ENCODE measurements at regions not wholly inside any gene's neighbourhood (a gene's known extent, or its start where the extent isn't known, plus 50 kb on each side); places are given as distances from the start of the nearest gene placed in this dataset.

DNA sequence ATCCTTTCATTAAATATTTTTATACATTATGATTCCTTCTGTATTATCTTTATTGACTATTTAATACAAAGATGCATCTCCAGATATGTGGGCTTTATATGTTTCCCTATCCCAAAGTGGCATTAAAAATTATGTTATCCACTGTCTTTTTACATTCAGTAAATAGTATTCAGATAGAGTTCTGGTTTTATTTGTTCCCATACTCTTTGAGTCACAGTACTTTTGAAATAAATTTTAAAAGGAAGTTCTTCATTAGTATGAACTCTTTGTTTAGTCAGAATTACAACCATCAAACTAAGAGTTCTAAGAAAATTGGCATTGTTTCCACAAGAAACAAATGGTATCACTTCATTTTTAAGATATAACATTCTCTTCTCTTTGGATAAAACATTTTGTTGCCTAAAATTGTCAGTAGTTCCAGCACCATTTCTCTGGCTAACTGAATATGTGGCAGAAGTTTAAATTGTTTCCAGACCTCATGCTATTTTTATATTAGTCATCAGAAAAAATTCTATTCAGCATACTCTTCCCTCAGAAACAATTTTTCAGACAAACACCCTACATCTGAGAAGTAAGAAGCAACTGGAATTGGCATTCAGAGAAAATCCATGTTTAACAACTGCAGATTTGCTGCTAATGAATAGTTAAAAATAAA is 88.5 kb upstream of the COL5A2 start:
- no peak for DNase-seq (ENCODE audit: low read depth)

DNA sequence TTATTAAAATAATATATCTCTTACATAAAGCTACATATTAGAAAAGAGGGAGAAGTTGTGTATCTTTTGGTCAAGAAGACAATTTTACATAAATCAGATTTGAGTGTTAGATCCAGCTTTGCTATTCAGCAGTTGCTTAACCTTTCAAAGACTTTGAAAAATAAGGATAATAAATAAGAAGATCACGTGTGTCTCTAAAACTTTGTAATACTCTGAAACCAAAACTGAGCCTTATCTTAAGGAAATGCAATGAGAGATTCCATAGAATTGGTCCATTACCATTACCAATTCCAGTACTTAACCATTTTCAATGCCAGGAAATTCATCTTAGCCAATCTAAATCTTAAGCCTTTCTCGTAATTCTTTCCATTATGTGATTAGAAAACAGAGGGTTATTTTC is 89.2 kb upstream of the COL5A2 start:
- no peak for DNase-seq (ENCODE audit: low read depth)

DNA sequence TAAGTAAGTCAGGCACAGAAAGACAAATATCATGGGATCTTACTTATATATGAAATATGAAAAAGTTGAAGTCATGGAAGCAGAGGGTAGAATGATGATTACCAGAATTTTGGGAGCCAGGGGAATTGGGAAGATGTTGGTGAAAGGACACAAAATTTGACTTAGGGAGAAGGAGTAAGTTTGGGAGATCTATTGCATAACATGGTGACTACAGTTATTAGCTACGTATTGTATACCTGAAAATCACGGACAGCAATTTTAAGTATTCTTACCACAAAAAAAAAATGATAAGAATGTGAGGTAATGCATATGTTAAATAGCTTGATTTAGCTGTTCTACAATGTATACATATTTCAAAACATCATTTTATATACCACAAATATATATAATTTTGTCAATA is 94.2 kb upstream of the COL5A2 start:
- no peak for DNase-seq (ENCODE audit: low read depth)

DNA sequence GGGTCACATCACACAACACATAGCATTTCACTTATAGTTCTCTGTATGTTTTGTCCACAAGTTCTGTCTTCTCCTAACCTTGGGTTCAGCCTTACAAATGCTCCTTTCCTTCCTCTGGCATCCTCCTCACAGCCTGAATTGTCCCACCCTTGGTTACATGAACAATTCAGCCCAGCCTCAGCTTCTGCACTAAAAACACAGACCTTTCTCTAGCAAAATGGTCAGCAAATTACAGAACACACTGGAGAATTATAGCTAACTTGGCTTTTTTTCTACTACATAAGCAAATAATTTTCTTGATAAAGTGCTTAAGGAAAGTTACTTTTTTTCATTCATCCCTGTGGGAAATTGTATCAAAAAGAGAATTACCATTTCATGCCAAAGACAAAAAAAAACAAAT is 94.8 kb upstream of the COL5A2 start:
- no peak for DNase-seq (ENCODE audit: low read depth)

DNA sequence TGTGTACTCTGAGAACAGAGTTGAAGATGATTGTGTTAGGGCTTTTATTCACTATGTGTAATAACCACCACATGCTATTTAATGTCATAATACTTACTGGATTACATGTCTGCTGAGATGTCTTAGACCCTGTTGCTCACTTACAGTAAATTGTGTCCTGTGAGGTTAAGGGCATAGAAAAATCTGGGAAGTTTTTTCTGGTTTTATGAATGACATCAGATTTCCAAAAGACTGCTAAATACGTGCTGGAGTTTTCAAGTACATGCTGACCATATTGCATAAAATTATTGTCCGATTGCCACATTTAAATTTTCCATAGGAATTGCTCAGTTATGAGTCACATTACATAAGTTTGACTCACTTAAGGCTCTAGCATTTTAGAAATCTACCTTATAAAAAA is 96.7 kb upstream of the COL5A2 start:
- DNase-seq (ENCODE audit: low read depth), result peak; percentile 88

DNA sequence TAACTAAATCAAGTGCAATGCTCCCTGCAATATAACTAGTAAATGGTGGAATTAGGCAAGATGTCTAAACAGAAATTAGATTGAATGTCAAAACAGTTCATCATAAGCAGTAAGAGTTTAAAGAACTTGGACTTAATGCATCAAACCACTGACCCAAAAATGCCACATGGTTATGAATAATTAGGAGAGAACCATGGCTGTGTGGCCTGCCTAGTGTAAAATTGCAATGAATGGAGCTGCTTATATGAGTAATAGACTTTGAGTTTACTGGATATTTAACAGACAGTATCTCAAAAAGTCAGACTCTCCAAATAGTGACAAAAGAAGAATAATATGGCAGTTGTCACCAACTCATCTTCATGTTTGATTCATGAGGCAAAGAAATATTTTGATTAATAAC is 101.6 kb upstream of the COL5A2 start:
- no peak for DNase-seq (ENCODE audit: low read depth)

DNA sequence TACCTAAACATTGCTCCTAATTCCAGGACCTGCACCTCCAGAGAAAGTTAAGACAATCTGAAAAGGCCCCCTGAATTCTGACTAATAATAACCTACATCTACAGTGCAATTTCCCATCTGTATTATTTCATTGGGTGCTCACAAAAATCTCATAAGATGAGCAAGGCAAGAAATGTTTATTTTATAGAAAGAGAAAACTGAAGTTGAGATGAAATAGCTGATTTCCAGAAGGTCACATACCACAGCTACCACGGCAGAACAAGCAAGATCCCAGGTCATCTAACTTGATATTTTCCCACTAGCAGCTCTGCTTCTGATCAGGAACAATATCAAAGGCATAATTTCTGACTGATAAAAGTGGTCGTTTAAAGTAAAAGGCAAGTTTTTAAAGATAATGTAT is 105.8 kb upstream of the COL5A2 start:
- no peak for DNase-seq (ENCODE audit: low read depth)

DNA sequence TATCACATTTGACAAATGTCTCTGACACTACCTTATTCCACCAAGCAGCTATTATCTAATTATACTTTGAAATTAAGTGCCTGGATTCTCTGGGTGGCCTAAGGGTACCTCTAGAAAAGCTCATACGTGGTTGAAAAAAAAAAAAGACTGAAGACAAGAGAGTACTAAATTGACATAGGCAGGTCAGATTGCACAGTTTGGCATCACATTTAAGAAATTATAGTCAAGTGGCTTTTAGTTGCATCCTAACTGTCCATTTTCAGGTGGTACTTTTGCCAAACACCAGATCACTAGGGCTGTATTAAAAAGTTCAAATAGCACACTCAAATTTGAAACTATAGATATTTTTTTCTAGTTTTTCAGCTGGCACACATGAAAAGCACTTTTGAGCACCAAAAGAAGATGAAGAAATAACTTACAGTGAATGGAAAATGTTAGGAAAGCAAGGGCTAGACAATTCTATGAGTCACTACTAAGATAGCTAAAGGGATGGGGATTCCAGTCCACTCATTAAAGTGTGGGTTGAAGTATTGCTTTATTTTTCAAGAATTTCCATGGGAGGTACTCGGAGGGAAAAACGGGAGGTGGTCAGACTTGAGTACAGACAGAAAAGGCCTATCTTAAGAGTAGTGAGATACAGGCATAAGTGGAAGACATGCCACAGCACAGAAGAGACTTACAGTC is 106.5 kb upstream of the COL5A2 start:
- no peak for DNase-seq (ENCODE audit: low read depth)

DNA sequence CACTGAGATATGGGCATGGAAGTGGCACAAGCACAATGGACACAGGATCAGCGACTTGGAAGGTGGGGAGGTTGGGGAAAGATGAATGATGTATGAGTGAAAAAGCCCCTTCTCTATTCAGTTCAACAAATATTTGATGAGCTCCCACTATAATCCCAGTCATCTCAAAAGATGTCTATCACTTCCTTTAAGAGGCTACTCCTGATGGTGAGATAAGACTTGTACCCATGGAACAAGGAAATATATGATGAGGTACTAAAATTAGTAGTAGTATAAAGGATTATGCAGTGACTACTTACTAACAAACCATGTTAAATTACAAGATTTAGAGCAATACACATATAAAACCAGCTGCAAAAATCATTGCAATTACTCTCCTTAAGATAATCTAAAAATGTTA is 107.8 kb upstream of the COL5A2 start:
- no peak for DNase-seq (ENCODE audit: low read depth)

DNA sequence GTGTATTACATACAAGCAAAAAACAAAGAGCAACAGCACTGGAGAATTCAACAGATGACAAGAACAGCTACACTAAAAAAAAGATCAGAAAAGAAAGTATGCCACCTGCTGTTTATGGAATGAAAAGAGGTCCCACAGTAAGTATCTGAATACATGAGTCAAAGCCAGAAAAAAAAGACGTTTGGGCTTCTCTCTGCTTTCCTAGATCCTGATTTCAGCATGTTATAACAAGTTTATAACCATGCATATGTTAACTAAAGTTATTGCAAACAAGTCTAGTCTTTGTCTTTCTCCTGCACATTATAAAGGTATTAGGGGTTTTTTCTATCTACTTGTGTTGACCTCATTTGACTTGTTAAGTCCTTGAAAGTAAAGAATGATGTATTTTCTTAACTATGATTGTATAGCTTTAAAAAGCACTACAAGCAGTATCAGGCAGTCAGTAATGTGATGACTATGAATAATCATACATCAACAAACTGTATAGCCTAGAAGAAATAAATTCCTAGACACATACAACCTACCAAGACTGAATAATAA is 108.5 kb upstream of the COL5A2 start:
- DNase-seq (ENCODE audit: low read depth), result peak; percentile 75

DNA sequence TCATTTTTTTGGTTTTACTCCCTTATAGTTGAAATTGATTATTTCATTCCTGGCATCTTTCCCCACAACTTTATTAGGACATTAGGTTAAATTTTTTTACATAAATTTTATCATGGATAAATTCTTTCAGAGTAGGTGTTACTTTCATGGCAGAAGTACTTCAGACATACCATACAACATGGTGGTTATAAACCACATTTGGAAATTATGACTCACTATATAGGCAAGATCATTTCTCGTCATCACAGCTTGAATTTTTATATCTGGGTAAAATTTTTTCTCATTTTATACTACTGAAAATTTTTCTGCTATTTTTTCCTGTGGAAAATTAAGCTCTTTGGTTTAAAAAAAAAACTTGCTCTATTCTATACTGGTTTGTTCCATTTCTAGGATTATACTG is 111.9 kb upstream of the COL5A2 start:
- DNase-seq (ENCODE audit: low read depth), result no peak

DNA sequence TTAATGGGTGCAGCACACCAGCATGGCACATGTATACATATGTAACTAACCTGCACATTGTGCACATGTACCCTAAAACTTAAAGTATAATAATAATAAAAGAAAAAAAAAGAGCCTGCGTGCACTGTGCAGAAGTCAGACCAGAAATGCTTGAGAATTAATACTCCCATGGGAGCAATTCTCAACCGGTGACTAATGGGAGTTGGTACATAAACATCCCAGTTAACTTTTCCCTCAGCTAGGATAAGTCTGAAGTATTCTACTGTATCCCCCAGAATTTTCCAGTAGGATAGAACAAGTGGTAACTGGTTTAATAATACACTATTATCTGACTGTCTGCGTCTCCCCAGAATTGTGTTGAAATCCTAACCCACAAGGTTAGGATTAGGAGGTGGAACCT is 113.6 kb upstream of the COL5A2 start:
- DNase-seq (ENCODE audit: low read depth), result no peak

DNA sequence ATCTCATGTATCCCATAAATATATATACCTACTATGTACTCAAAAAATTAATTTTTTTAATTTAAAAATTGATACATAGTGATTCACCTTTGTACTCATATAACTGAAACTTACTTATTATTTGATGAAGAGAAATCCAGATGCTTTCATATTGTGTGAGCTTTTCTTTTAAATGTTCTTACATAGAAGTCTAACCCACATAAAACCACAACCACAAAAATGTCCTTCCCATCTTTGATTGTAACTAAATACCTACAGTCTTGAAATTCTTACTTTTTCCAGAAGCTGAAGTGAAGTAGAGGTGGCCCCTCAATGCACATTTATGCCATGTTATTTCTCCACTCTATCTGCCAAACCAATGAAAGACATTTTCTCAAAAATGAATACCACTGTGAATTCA is 117.9 kb upstream of the COL5A2 start:
- DNase-seq (ENCODE audit: low read depth), result no peak

DNA sequence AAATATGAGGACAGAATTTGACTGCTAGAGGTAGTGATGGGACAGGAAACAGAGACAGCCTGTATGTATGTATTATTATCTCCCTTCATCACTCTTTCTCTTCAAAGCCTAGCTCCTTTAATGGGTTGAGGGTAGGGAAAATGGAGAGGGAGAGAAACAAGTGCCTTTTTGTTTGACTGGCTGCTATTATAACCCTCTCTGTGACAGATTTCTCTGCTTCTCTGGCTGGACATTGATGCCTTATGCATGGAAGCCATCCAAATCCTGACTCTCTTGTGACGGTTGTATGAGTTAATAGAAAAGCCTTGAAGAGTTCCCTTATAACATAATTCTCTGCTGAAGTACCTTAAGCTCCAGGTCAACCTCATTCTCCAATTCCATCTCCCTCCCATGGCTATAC is 118.5 kb upstream of the COL5A2 start:
- no peak for DNase-seq (ENCODE audit: low read depth)

DNA sequence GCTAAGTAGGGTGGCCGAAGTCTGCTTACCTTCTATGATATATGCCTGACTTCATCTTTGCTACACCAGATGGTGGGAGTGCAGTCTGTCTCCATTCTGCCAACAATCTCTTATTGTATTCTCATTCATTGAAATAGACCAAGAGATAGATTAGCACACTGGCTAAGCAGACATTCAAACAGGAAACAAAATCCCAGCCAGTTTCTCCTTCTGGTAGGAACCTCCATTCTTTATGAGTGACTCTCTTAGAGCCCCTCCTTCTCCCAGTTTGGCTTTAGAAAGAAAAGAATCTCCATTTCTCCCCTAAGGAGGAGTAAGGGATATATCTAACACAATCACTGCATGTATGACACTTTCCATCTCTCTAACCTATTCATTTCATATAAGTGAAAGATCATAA is 118.9 kb upstream of the COL5A2 start:
- DNase-seq (ENCODE audit: low read depth), result no peak

DNA sequence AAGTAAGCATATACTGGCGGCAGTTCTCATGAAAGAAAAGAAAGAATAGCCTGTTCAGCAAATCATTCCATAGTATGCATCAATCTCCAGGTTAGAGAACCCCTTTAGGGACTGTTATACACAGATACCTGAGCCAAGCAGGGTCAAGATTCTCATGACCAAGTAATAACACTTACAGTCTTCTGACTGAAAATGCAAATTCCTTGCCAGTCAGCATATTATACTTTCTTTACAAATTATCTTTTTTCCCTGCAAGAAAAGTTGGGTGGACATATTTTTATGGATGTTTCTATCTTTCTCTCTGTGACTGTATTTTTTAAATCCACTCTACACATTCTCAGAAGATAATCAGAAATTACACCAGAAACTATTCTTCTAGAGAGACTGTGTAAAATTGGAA is 120.4 kb upstream of the COL5A2 start:
- no peak for DNase-seq (ENCODE audit: low read depth)

DNA sequence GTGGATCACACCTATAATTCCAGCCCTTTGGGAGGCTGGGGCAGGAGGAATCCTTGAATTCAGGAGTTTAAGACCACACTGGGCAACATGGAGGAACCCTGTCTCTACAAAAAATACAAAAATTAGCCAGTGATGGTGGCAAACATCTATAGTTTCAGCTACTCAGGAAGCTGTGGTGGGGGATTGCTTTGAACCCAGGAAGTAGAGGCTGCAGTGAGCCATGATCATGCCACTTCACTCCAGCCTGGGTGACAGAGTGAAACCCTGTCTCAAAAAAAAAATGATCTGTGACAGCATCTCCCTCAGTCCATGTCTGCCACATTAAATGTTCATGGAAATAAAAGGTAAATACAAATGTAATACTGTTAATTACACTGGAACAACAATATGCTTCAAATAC is 121.4 kb upstream of the COL5A2 start:
- no peak for DNase-seq (ENCODE audit: low read depth)

DNA sequence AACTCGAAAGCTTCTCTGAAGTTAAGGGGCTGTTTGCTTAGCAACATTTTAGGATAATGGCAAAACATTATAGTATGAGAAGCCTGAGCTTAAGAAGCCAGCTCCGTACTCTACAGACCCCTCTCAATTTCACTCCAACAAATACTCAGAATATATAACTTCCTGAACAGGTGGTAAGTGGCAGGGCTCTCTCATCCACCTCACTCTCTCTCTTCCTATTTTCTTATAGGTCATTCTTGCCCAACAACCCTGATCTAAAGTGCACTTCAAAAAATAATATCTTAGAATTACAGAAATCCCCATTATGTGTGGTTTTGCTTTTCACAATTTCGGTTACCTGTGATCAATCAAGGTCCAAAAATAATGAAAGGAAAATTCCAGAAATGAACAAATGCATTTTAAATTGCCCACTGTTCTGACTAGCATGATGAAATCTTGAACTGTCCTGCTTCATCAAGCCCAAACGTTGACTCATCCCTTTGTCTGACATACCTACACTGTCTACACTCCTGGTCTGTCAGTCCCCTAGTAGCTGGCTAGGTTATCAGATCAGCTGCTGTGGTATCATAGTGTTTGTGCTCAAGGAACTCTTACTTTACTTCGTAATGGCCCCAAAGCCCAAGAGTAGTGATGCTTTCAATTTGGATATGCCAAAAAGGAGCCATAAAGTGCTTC is 122.8 kb upstream of the COL5A2 start:
- DNase-seq (ENCODE audit: low read depth), result no peak

DNA sequence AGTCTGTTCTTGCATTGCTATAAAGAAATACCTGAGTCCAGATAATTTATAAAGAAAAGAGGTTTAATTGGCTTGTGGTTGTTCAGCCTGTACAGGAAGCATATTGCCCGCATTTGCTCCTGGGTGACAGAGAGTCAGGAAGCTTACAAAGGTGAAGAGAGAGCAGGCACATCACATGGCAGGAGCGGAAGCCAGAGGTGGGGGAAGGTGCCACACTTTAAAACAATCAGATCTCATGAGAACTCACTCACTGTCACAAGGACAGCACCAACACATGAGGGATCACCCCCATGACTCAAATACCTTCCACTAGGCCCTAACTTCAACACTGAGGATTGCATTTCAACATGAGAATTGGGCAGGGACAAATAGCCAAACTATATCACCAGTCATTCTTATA is 124.8 kb upstream of the COL5A2 start:
- DNase-seq (ENCODE audit: low read depth), result no peak

DNA sequence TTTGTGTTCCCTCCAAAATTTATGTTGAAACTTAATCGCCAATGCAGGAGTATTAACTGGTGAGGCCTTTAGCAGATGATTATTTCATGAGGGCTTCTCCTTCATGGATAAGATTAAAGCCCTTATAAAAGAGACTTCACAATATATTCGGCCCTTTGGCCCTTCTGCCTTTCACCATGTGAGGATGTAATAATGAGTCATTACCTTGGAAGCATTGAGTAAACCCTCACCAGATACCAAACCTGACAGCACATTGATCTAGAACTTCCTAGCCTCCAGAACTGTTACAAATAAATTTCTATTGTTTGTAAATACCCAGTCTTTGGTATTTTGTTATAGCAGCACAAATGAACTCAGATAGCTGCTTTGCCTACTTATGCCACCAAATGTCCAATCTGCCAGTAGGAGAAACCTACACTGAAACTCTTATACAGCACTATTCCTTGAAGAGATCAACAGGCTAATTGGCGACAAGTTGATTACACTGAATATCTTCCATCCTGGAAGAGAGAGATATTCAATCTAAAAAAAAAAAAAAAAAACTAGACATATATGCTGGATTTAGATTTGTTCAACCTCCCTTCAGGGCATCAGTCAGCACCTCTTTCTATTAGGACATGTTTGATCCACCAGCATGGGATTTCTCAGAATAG is 125.9 kb upstream of the COL5A2 start:
- no peak for DNase-seq (ENCODE audit: low read depth)

DNA sequence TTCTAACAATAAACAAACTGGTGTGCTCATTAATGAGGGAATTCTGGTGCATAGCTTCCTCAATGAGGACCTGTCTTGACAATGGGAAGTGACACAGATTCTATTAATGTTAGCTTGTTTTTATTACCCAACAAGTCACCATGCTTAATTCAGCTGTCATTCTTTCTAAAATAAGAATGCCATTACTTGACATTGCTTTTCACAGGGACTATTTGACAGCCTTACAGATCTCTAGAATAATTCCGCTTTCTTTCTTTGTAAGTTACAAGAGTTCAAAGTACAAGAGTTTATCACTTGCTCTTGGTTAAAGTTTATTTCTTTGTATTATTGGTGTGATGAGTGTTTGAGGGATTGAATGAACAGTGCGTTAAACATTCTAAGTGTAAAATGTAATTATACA is 127.0 kb upstream of the COL5A2 start:
- DNase-seq (ENCODE audit: low read depth), result no peak

DNA sequence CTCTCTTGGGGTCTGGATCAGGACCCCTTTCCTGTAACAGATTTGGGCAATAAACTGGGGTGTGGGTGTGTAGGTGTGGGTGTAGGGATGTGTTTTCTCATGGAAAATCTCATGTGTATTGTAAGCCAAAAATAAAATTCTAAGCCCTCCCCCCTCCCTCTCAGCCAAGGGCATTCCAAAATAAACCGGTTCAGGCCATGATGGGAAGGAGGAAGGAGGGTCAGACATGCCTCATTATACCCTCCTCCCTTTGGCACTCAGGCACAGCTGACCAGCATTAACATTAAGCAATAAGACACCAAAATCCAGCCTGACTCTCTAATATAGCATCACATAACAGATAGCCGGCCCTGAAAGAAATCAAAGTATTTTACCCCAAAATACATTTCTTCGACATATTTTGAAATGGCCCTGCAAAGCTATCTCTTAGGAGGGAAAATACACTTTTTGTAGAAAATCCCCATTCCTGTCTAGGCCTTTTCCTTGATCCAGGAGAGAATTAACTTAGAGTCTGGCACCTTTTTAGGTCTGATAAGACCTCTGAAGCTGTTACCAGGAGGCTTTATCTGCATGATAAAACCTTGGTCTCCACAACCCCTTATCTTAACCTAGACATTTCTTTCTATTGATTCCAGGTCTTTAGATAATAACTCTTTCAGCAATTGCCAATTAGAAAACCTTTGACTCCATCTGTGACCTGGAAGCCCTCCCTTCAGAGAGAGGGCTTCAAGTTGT is 128.7 kb upstream of the COL5A2 start:
- DNase-seq (ENCODE audit: low read depth), result no peak
